ENCODE measurements at regions not wholly inside any gene's neighbourhood (a gene's known extent, or its start where the extent isn't known, plus 50 kb on each side); places are given as distances from the start of the nearest gene placed in this dataset.

- H3K27me3 ChIP-seq (ENCODE audit: insufficient read depth, low read depth): no peaks in the 10 kb centered on the region
- no peak overlapping the region for H3K4me2 ChIP-seq
- no peak overlapping the region for H2AFZ ChIP-seq (ENCODE audit: low read depth)
- H4K20me1 ChIP-seq (ENCODE audit: insufficient read depth): no peaks in the 10 kb centered on the region
- H3K36me3 ChIP-seq (ENCODE audit: insufficient read depth): no peaks in the 10 kb centered on the region
- H3K9ac ChIP-seq: no peak overlapping the region
- no peak overlapping the region for H3K27ac ChIP-seq
- no peak overlapping the region for H3K4me3 ChIP-seq (IDR thresholded peaks at IDR 0.05; ENCODE audit: insufficient read depth, low read depth, low read length)
- no peak for TF ChIP-seq CTCF (conservative IDR thresholded peaks at IDR 0.05; ENCODE audit: low read depth, low read length)
- H3K4me1 ChIP-seq (ENCODE audit: low read depth, poor library complexity, severe bottlenecking): peaks cover 17% of the 10 kb centered on the region
- H3K79me2 ChIP-seq (ENCODE audit: insufficient read depth, low read depth): no peaks in the 10 kb centered on the region
Observed at GRCh38 chr2:107633580-107634147, 193.0 kb upstream of the RGPD4 start.

- no peaks in the 10 kb centered on the region for H3K79me2 ChIP-seq (ENCODE audit: insufficient read depth, low read depth)
- no peak for TF ChIP-seq CTCF (conservative IDR thresholded peaks at IDR 0.05; ENCODE audit: low read depth, low read length)
- no peak overlapping the region for H3K9ac ChIP-seq
- no peaks in the 10 kb centered on the region for H3K36me3 ChIP-seq (ENCODE audit: insufficient read depth)
- no peak overlapping the region for H3K27ac ChIP-seq
- H4K20me1 ChIP-seq (ENCODE audit: insufficient read depth): no peaks in the 10 kb centered on the region
- H2AFZ ChIP-seq (ENCODE audit: low read depth): no peak overlapping the region
- no peaks in the 10 kb centered on the region for H3K27me3 ChIP-seq (ENCODE audit: insufficient read depth, low read depth)
- H3K4me2 ChIP-seq: no peak overlapping the region
- peaks cover 17% of the 10 kb centered on the region for H3K4me1 ChIP-seq (ENCODE audit: low read depth, poor library complexity, severe bottlenecking)
- H3K4me3 ChIP-seq (IDR thresholded peaks at IDR 0.05; ENCODE audit: insufficient read depth, low read depth, low read length): no peak overlapping the region
Observed at GRCh38 chr2:107634172-107634571, 192.5 kb upstream of the RGPD4 start.

- Histone ChIP-seq H3K4me2 (peak overlapping the region; percentile 13; the same call in 1 of the 2 replicates), H3K27ac (peak overlapping the region; percentile 40; the same call in 1 of the 2 replicates), H3K79me2 (ENCODE audit: insufficient read depth, low read depth) (no peaks in the 10 kb centered on the region), H3K4me1 (ENCODE audit: low read depth, poor library complexity, severe bottlenecking) (peaks cover 17% of the 10 kb centered on the region), H3K4me3 (IDR thresholded peaks at IDR 0.05; ENCODE audit: insufficient read depth, low read depth, low read length) (no peak overlapping the region), H4K20me1 (ENCODE audit: insufficient read depth) (no peaks in the 10 kb centered on the region), H3K27me3 (ENCODE audit: insufficient read depth, low read depth) (no peaks in the 10 kb centered on the region), H3K36me3 (ENCODE audit: insufficient read depth) (no peaks in the 10 kb centered on the region), H3K9ac (no peak overlapping the region), H2AFZ (ENCODE audit: low read depth) (no peak overlapping the region)
- no peak for TF ChIP-seq CTCF (conservative IDR thresholded peaks at IDR 0.05; ENCODE audit: low read depth, low read length)
Observed at GRCh38 chr2:107635883-107636282, 190.8 kb upstream of the RGPD4 start.

GRCh38 chr2:107645586-107645985 is 181.1 kb upstream of the RGPD4 start:
- H4K20me1 ChIP-seq (ENCODE audit: insufficient read depth): no peaks in the 10 kb centered on the region
- no peaks in the 10 kb centered on the region for H3K4me1 ChIP-seq (ENCODE audit: low read depth, poor library complexity, severe bottlenecking)
- no peak overlapping the region for H3K9ac ChIP-seq
- no peaks in the 10 kb centered on the region for H3K27me3 ChIP-seq (ENCODE audit: insufficient read depth, low read depth)
- H3K27ac ChIP-seq: no peak overlapping the region
- no peak overlapping the region for H2AFZ ChIP-seq (ENCODE audit: low read depth)
- no peak overlapping the region for H3K4me3 ChIP-seq (IDR thresholded peaks at IDR 0.05; ENCODE audit: insufficient read depth, low read depth, low read length)
- no peaks in the 10 kb centered on the region for H3K36me3 ChIP-seq (ENCODE audit: insufficient read depth)
- H3K4me2 ChIP-seq: no peak overlapping the region
- no peak for TF ChIP-seq CTCF (conservative IDR thresholded peaks at IDR 0.05; ENCODE audit: low read depth, low read length)
- no peaks in the 10 kb centered on the region for H3K79me2 ChIP-seq (ENCODE audit: insufficient read depth, low read depth)
